Colonic mucosa (tissue), 4 donors: ENCODE measurements at regions not wholly inside any gene's neighbourhood (a gene's known extent, or its start where the extent isn't known, plus 50 kb on each side); places are given as distances from the start of the nearest gene placed in this dataset.
"Not testable (repeated sequence)": the region's sequence is repeated elsewhere in the genome, so short reads cannot be mapped to it uniquely, and the experiment has no call there.

Source experiments
- DNase-seq: peaks from one replicate; pipeline ENCODE4 v3.0.0-alpha.2; 2020
- H3K27ac ChIP-seq: fragments of 200-600 bp; one replicate; pipeline ENCODE4 v1.8.0; 2021
- H3K27me3 ChIP-seq: fragments of 200-600 bp; one replicate; pipeline ENCODE4 v1.8.0; 2021
- H3K36me3 ChIP-seq: fragments of 200-600 bp; one replicate; pipeline ENCODE4 v1.8.0; 2021
- H3K4me1 ChIP-seq: fragments of 200-600 bp; one replicate; pipeline ENCODE4 v1.8.0; 2021; ENCODE audit warnings: mild to moderate bottlenecking
- H3K4me3 ChIP-seq: fragments of 200-600 bp; one replicate; pipeline ENCODE4 v1.8.0; 2021
- H3K9ac ChIP-seq, 2 donors: one replicate each; pipeline ENCODE4 v1.7.0; 2013; ENCODE audit warnings: control low read depth in 2 of 2, low read depth in 2 of 2, low read length in 2 of 2
- H3K9me3 ChIP-seq: fragments of 200-600 bp; one replicate; pipeline ENCODE4 v1.8.0; 2021
- intact Hi-C: fragments of 100-400 bp; cut with DNase I; formaldehyde crosslinking; loops from one replicate; pipeline ENCODE4 v1.14.1; 2022
- TF ChIP-seq, protein P1 (sequence below): fragments of 200-600 bp; IDR thresholded peaks from one replicate; pipeline ENCODE4 v1.8.0; 2022; ENCODE audit warnings: antibody characterized with exemption, mild to moderate bottlenecking
- donor health status: healthy.
- donor health status: DM: no; HTN: no; CAD: no.
- donor health status: DM: no; HTN: no; CAD: no.

DNA sequence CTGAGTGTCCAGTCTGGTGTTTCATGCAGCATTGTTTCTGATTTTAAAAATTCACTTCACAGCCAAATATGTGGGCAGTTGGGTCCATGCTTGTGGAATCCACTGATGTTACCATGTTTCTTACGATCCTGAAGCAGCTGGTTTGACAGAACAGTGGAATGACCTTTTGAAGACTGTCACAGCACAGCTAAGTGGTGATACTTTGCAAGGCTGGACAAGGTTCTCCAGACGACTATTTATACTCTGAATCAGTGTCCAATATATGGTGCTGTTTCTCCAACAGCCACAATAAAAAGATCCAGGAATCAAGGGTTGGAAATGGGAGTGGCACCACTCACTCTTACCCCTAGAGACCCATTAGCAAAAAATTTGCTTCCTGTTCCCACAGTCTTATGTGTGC is 577.4 kb upstream of the RAB6C start:
- intact Hi-C loops: no loop called here
- no peak overlapping the region for H3K27ac ChIP-seq

DNA sequence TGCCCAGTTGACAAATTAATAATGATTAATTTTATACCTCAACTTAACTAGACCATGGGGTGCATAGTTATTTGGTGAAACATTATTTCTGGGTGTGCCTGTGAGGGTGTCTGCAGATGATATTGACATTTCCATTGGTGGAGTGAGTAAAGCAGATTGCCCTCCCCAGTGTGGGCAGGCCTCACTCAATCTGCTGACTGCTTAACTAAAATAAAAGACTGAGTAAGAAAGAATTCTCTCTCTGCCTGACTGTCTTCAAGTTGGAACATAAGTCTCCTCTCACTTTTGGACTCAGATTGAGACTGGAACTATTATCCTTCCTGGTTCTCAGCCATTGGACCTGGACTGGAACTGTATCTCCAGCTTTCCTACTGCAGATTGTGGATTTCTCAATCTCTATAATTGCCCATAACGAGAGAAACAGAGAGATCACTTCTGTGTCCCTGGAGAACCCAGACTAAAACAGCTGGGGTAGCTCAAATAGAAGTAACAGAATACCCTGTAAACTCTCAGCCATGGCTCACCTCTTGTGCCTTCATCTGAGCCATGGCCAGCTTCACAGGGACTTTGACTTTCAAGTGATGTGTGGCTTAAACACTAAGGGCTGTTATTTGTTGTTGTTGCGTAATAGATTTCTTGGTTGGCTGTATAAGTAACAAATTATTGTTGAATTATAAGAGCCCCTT is 575.3 kb upstream of the RAB6C start:
- TF ChIP-seq, protein P1, sequence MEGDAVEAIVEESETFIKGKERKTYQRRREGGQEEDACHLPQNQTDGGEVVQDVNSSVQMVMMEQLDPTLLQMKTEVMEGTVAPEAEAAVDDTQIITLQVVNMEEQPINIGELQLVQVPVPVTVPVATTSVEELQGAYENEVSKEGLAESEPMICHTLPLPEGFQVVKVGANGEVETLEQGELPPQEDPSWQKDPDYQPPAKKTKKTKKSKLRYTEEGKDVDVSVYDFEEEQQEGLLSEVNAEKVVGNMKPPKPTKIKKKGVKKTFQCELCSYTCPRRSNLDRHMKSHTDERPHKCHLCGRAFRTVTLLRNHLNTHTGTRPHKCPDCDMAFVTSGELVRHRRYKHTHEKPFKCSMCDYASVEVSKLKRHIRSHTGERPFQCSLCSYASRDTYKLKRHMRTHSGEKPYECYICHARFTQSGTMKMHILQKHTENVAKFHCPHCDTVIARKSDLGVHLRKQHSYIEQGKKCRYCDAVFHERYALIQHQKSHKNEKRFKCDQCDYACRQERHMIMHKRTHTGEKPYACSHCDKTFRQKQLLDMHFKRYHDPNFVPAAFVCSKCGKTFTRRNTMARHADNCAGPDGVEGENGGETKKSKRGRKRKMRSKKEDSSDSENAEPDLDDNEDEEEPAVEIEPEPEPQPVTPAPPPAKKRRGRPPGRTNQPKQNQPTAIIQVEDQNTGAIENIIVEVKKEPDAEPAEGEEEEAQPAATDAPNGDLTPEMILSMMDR: no peak
- intact Hi-C loops: no loop called here
- Histone ChIP-seq H3K4me3 (no peak overlapping the region), H3K27me3 (no peaks in the 10 kb centered on the region), H3K9ac (no peak overlapping the region), H3K4me1 (no peaks in the 10 kb centered on the region), H3K9me3 (no peaks in the 10 kb centered on the region), H3K36me3 (no peaks in the 10 kb centered on the region), H3K27ac (no peak overlapping the region)
- no peak for DNase-seq

More for the DNA sequence above, 577.4 kb upstream of the RAB6C start:
- no peak overlapping the region for H3K4me3 ChIP-seq
- TF ChIP-seq, protein P1: no peak
- no peaks in the 10 kb centered on the region for H3K27me3 ChIP-seq
- DNase-seq: no peak
- no peaks in the 10 kb centered on the region for H3K9me3 ChIP-seq
- H3K36me3 ChIP-seq: no peaks in the 10 kb centered on the region
- H3K4me1 ChIP-seq: no peaks in the 10 kb centered on the region
- no peak overlapping the region for H3K9ac ChIP-seq

DNA sequence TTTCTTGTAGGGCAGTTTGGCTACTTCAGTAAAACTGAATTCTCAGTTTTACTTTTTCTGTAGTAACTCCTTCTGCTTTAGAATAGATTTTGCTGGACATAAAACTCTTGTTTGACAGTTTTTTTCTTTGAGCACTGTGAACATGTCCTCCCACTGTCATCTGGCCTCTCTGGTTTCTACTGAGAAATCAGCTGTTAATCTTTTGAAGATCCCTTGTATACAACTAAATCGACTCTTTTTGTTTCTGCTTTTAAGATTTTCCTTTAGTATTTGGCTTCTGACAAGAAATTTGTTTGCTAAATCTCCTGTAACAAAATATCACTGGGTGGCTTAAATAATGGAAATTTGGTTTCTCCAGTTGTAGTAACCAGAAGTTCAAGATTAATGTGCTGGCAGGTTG is 570.9 kb upstream of the RAB6C start:
- H3K9me3 ChIP-seq: no peaks in the 10 kb centered on the region
- intact Hi-C loops: no loop called here

DNA sequence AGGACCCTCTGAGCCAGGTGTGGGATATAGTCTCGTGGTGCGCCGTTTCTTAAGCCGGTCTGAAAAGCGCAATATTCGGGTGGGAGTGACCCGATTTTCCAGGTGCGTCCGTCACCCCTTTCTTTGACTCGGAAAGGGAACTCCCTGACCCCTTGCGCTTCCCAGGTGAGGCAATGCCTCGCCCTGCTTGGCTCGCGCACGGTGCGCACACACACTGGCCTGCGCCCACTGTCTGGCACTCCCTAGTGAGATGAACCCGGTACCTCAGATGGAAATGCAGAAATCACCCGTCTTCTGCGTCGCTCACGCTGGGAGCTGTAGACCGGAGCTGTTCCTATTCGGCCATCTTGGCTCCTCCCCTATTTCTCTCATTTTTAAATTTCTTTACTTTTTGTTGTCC is 562.4 kb upstream of the RAB6C start:
- H3K9me3 ChIP-seq, H3K4me1 ChIP-seq, H3K27ac ChIP-seq, H3K4me3 ChIP-seq, intact Hi-C loops, DNase-seq, H3K27me3 ChIP-seq, H3K9ac ChIP-seq, H3K36me3 ChIP-seq: not testable (repeated sequence)

More for the DNA sequence above, 570.9 kb upstream of the RAB6C start:
- no peaks in the 10 kb centered on the region for H3K27me3 ChIP-seq
- no peak overlapping the region for H3K4me3 ChIP-seq
- TF ChIP-seq, protein P1: no peak
- no peak overlapping the region for H3K27ac ChIP-seq
- H3K4me1 ChIP-seq: no peaks in the 10 kb centered on the region
- H3K36me3 ChIP-seq: no peaks in the 10 kb centered on the region
- DNase-seq: no peak
- no peak overlapping the region for H3K9ac ChIP-seq

DNA sequence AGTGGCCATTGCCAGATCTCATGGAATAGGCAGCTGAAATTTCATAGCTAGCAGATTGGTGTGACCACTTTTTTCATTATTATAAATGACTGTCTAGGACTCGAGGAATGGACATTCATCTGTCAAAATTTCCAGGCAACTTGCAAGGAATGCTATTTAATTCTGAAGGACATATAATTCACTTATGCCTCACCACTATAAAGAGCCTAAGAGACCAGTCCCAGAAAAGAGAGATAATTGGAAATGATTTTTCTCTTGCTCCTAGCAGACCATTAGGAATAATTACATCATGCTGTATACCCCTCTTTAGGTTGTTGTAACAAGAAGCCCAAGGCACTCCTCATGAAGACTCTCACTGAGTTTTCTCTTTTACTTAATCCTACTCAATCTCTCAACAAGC is 557.4 kb upstream of the RAB6C start:
- intact Hi-C loops: no loop called here
- no peak overlapping the region for H3K27ac ChIP-seq
- H3K4me1 ChIP-seq: no peaks in the 10 kb centered on the region
- H3K4me3 ChIP-seq: no peak overlapping the region
- no peak for DNase-seq
- H3K36me3 ChIP-seq: no peaks in the 10 kb centered on the region
- H3K9ac ChIP-seq: no peak overlapping the region
- no peaks in the 10 kb centered on the region for H3K9me3 ChIP-seq
- H3K27me3 ChIP-seq: no peaks in the 10 kb centered on the region
- TF ChIP-seq, protein P1: no peak

DNA sequence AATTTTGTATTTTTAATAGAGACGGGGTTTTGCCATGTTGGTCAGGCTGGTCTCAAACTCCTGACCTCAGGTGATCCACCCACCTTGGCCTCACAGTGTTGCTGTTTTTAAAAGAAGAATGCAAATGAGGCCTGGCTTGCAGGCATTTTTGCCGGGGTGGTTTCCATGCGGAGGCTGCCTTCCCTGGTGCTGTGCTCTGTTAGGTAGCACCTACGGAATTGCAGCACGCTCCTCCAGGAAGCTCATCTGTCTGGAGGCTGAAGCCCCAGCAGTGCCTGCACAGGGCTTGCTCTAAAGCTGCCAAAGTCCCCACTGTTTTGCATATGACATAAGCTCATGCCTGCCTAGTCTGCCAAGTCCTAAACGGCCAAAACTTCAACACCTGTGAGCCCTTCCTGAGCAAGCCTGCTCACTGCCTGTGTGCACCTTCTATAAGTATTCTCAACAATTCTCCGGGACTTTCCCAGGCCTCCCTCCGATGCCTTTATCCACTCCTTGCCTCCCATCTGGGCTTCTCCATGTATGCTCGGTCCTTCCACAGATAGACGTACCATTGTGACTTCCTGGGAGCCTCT is 551.3 kb upstream of the RAB6C start:
- intact Hi-C loops: no loop called here
- TF ChIP-seq, protein P1: no peak
- Histone ChIP-seq H3K4me1 (no peaks in the 10 kb centered on the region), H3K27me3 (no peaks in the 10 kb centered on the region), H3K4me3 (no peak overlapping the region), H3K36me3 (no peaks in the 10 kb centered on the region), H3K27ac (no peak overlapping the region), H3K9ac (no peak overlapping the region), H3K9me3 (no peaks in the 10 kb centered on the region)
- DNase-seq: no peak
